Pancreas (tissue), 10 donors: ENCODE measurements at regions not wholly inside any gene's neighbourhood (a gene's known extent, or its start where the extent isn't known, plus 50 kb on each side); places are given as distances from the start of the nearest gene placed in this dataset.
"Not testable (repeated sequence)": the region's sequence is repeated elsewhere in the genome, so short reads cannot be mapped to it uniquely, and the experiment has no call there.

Experiments
- ATAC-seq, 4 donors: fragments of 200-7000 bp; cut with Tn5 transposase; one replicate each; pipeline versions ENCODE4 v1.8.0 to v1.9.1; 2020; ENCODE audit warnings: mild to moderate bottlenecking in 4 of 4, moderate library complexity in 4 of 4
- DNase-seq, 6 donors: peaks; one replicate each; pipeline ENCODE4 v3.0.0-alpha.2; 2020
- FAIRE-seq: peaks from 2 replicates; lab custom pipeline; 2012; peaks lifted over from hg19 to GRCh38; lab: Jason Lieb, UNC
- H3K27ac ChIP-seq, 4 donors: fragments of 200-600 bp; sonication (generic); 1 replicate in 3 of 4; 2 replicates in 1 of 4; pipeline versions ENCODE4 v1.5.0 to v1.8.0; 2020
- H3K27me3 ChIP-seq, 4 donors: fragments of 200-600 bp; one replicate each; pipeline ENCODE4 v1.8.0; 2021
- H3K36me3 ChIP-seq, 3 donors: fragments of 200-600 bp; sonication (generic) in 1 of 3; one replicate each; pipeline versions ENCODE4 v1.5.0 to v1.8.0; 2020 to 2021
- H3K4me1 ChIP-seq, 3 donors: fragments of 200-600 bp; one replicate each; pipeline ENCODE4 v1.8.0; 2021
- H3K4me3 ChIP-seq, 4 donors: fragments of 200-600 bp; sonication (generic) in 2 of 4; one replicate each; pipeline versions ENCODE4 v1.5.0 to v1.8.0; 2020 to 2021
- H3K9me3 ChIP-seq, 4 donors: fragments of 200-600 bp; one replicate each; pipeline ENCODE4 v1.8.0; 2021
- CTCF ChIP-seq, 4 donors: fragments of 200-600 bp; sonication (generic) in 3 of 4; IDR thresholded peaks; one replicate each; pipeline versions ENCODE4 v1.5.0 to v1.8.0; 2021; ENCODE audit warnings: antibody characterized with exemption in 4 of 4
- WGBS, 2 donors: extraction: QIAGEN DNeasy Blood & Tissue Kit; methylation state at CpG; one replicate each; pipeline ENCODE4 v1.1.7; 2013; 5-methylcytosine and 5-hydroxymethylcytosine counted together
- intact Hi-C, 3 donors: fragments of 100-400 bp; cut with DNase I; formaldehyde crosslinking; loops; one replicate each; pipeline versions ENCODE4 v1.11.1 to v1.14.2; 2022
- donor health status: healthy with polysubstance abuse.
- donor health status: DM: no; HTN: no; CAD: no; lungs with moderate emphysema.
- donor health status: DM: no; HTN: no; CAD: no.
- donor health status: control.
- donor health status: control.
- donor health status: Bipolar disorder and iron deficiency.
- donor health status: DM: yes; HTN: yes; CAD: no.
- donor health status: DM: no; HTN: no; CAD: no.
- donor health status: DM: no; HTN: no; CAD: no.
- donor health status: DM: yes; HTN: yes; CAD: no.

GRCh38 chr6:140153703-140154102, 779.3 kb upstream of the CITED2 start:
- Histone ChIP-seq H3K4me1 (no peaks in the 10 kb centered on the region), H3K27me3 (no peaks in the 10 kb centered on the region), H3K9me3 (no peaks in the 10 kb centered on the region), H3K36me3 (no peaks in the 10 kb centered on the region), H3K27ac (no peak overlapping the region), H3K4me3 (no peak overlapping the region)
- DNase-seq (no peak), ATAC-seq (no peak), FAIRE-seq (no peak)
- no peak for TF ChIP-seq CTCF (IDR thresholded peaks at IDR 0.05)
- intact Hi-C loops, result no loop called here
- WGBS, 2 donors, result 79 to 96% methylated on average over 1 of the region's 1 CpG

GRCh38 chr6:140147825-140148814, 773.7 kb upstream of the CITED2 start:
- ATAC-seq, H3K4me1 ChIP-seq, intact Hi-C loops, H3K4me3 ChIP-seq, H3K27ac ChIP-seq, H3K9me3 ChIP-seq, H3K27me3 ChIP-seq, FAIRE-seq, H3K36me3 ChIP-seq: not testable (repeated sequence)
- 96% methylated on average over 54 to 67 of the region's 67 CpGs for WGBS, 2 donors
- DNase-seq, result peak in 1 of 6 donors; percentile 53

- DNase-seq, result no peak
- TF ChIP-seq CTCF (IDR thresholded peaks at IDR 0.05), result no peak
Observed at GRCh38 chr6:140140891-140141290, 766.4 kb upstream of the CITED2 start.

GRCh38 chr6:140138311-140139010, 764.0 kb upstream of the CITED2 start:
- DNase-seq (no peak), FAIRE-seq (no peak), ATAC-seq (no peak)
- Histone ChIP-seq H3K36me3 (no peaks in the 10 kb centered on the region), H3K9me3 (no peaks in the 10 kb centered on the region), H3K4me3 (no peak overlapping the region), H3K27me3 (no peaks in the 10 kb centered on the region), H3K4me1 (no peaks in the 10 kb centered on the region), H3K27ac (no peak overlapping the region)
- no peak for TF ChIP-seq CTCF (IDR thresholded peaks at IDR 0.05)
- 51 to 69% methylated on average over 5 of the region's 5 CpGs for WGBS, 2 donors
- intact Hi-C loops, result no loop called here

More at GRCh38 chr6:140140891-140141290, 766.4 kb upstream of the CITED2 start:
- intact Hi-C loops, result no loop called here
- Histone ChIP-seq H3K27me3 (no peaks in the 10 kb centered on the region), H3K4me1 (no peaks in the 10 kb centered on the region), H3K27ac (no peak overlapping the region), H3K9me3 (no peaks in the 10 kb centered on the region), H3K4me3 (no peak overlapping the region), H3K36me3 (no peaks in the 10 kb centered on the region)
- 80 to 94% methylated on average over 1 of the region's 1 CpG for WGBS, 2 donors
- no peak for ATAC-seq
- FAIRE-seq, result no peak

GRCh38 chr6:140134224-140134623, 759.8 kb upstream of the CITED2 start:
- TF ChIP-seq CTCF (IDR thresholded peaks at IDR 0.05), result no peak
- Histone ChIP-seq H3K27me3 (no peaks in the 10 kb centered on the region), H3K9me3 (no peaks in the 10 kb centered on the region), H3K4me1 (no peaks in the 10 kb centered on the region), H3K27ac (no peak overlapping the region), H3K4me3 (no peak overlapping the region), H3K36me3 (no peaks in the 10 kb centered on the region)
- DNase-seq, result no peak
- ATAC-seq, result no peak
- intact Hi-C loops, result no loop called here
- no peak for FAIRE-seq
